IMR-90 (cell line): ENCODE measurements at regions not wholly inside any gene's neighbourhood (a gene's known extent, or its start where the extent isn't known, plus 50 kb on each side); places are given as distances from the start of the nearest gene placed in this dataset.

Source experiments
- ATAC-seq: fragments of 200-7000 bp; cut with Tn5 transposase; 2 replicates; pipeline ENCODE4 v1.9.1; 2020; ENCODE audit warnings: low read depth, mild to moderate bottlenecking, moderate library complexity
- BruUV-seq: library from RNA; stranded (reverse); fragments of 400-500 nt; replicated peaks from 2 replicates; lab custom pipeline; 2021; lab: Mats Ljungman, UMichigan
- CTCF ChIA-PET: fragments of 300-600 bp; formaldehyde crosslinking; extraction: SDS; loops from one replicate; lab custom pipeline; 2021; ENCODE audit warnings: antibody characterized with exemption; lab: Yijun Ruan, JAX
- POLR2A ChIA-PET: fragments of 300-600 bp; sonication (Branson Sonifier 250); formaldehyde crosslinking; loops from one replicate; lab custom pipeline; 2022; ENCODE audit warnings: antibody characterized with exemption; ENCODE audit not compliant: unreplicated experiment; lab: Charles Lee
- DNase-seq: peaks from one replicate; pipeline ENCODE4 v3.0.0; 2013
- H2AFZ ChIP-seq: replicated peaks from 2 replicates; pipeline ENCODE3; 2013; ENCODE audit warnings: low read length, mild to moderate bottlenecking; ENCODE audit not compliant: poor library complexity
- H2AK5ac ChIP-seq: 2 replicates; pipeline ENCODE4 v1.6.1; 2013; ENCODE audit warnings: low read depth, low read length, inconsistent platforms
- H2AK9ac ChIP-seq: replicated peaks from 2 replicates; pipeline ENCODE3; 2013; ENCODE audit warnings: mild to moderate bottlenecking, low read depth, low read length, moderate library complexity; ENCODE audit not compliant: poor library complexity
- H2BK120ac ChIP-seq: 2 replicates; pipeline ENCODE4 v1.6.1; 2013; ENCODE audit warnings: low read depth, low read length, inconsistent platforms
- H2BK15ac ChIP-seq: 3 replicates; pipeline ENCODE4 v1.6.1; 2013; ENCODE audit warnings: low read depth, low read length, inconsistent platforms
- H2BK20ac ChIP-seq: 2 replicates; pipeline ENCODE4 v1.6.1; 2013; ENCODE audit warnings: low read depth, mild to moderate bottlenecking, inconsistent platforms, low read length, moderate library complexity
- H2BK5ac ChIP-seq: 2 replicates; pipeline ENCODE4 v1.6.1; 2013; ENCODE audit warnings: mild to moderate bottlenecking, low read depth, low read length, inconsistent platforms; ENCODE audit not compliant: poor library complexity, severe bottlenecking
- H3K14ac ChIP-seq: replicated peaks from 2 replicates; pipeline ENCODE4 v1.6.1; 2013; ENCODE audit warnings: low read depth, low read length, inconsistent platforms
- H3K18ac ChIP-seq: 2 replicates; pipeline ENCODE4 v1.6.1; 2013; ENCODE audit warnings: low read depth, low read length, control low read depth
- H3K23ac ChIP-seq: 2 replicates; pipeline ENCODE4 v1.6.1; 2013; ENCODE audit warnings: low read depth, low read length, inconsistent platforms
- H3K27ac ChIP-seq: 2 replicates; pipeline ENCODE4 v1.5.1; 2013; ENCODE audit warnings: mild to moderate bottlenecking, control low read depth, low read length; ENCODE audit not compliant: insufficient read depth
- H3K27me3 ChIP-seq: 2 replicates; pipeline ENCODE4 v1.6.1; 2013; ENCODE audit warnings: low read length; ENCODE audit not compliant: control insufficient read depth, insufficient read depth
- H3K36me3 ChIP-seq: 2 replicates; pipeline ENCODE4 v1.6.1; 2013; ENCODE audit warnings: low read length, mixed read lengths; ENCODE audit not compliant: control insufficient read depth, insufficient read depth
- H3K4ac ChIP-seq: 2 replicates; pipeline ENCODE4 v1.6.1; 2013; ENCODE audit warnings: low read depth, low read length, inconsistent platforms
- H3K4me1 ChIP-seq: 2 replicates; pipeline ENCODE4 v1.6.1; 2013; ENCODE audit warnings: low read length, mixed read lengths; ENCODE audit not compliant: control insufficient read depth, insufficient read depth
- H3K4me2 ChIP-seq: 2 replicates; pipeline ENCODE4 v1.6.1; 2013; ENCODE audit warnings: low read depth, mild to moderate bottlenecking, control low read depth, low read length, moderate library complexity
- H3K4me3 ChIP-seq: 2 replicates; pipeline ENCODE4 v1.5.1; 2013; ENCODE audit warnings: low read depth, mild to moderate bottlenecking, control low read depth, low read length, moderate library complexity; ENCODE audit not compliant: insufficient read depth
- H3K56ac ChIP-seq: 2 replicates; pipeline ENCODE4 v1.6.1; 2013; ENCODE audit warnings: low read length, inconsistent platforms; ENCODE audit not compliant: insufficient read depth; ENCODE audit errors: extremely low read depth
- H3K79me1 ChIP-seq, 2 experiments: 2 replicates each; pipeline ENCODE4 v1.6.1; 2013; ENCODE audit warnings: low read length in 2 of 2, inconsistent platforms in 1 of 2, low read depth in 1 of 2
- H3K9ac ChIP-seq: 2 replicates; pipeline ENCODE4 v1.6.1; 2013; ENCODE audit warnings: low read depth, low read length, control low read depth
- H3K9me1 ChIP-seq: 2 replicates; pipeline ENCODE4 v1.6.1; 2013; ENCODE audit warnings: low read length, inconsistent platforms; ENCODE audit not compliant: insufficient read depth
- H3K9me3 ChIP-seq: 2 replicates; pipeline ENCODE4 v1.6.1; 2013; ENCODE audit warnings: low read length; ENCODE audit not compliant: control insufficient read depth, insufficient read depth
- H4K20me1 ChIP-seq: 2 replicates; pipeline ENCODE4 v1.6.1; 2013; ENCODE audit warnings: low read length, inconsistent platforms; ENCODE audit not compliant: insufficient read depth
- H4K5ac ChIP-seq: 2 replicates; pipeline ENCODE4 v1.6.1; 2013; ENCODE audit warnings: mild to moderate bottlenecking, low read depth, low read length, control low read depth
- H4K8ac ChIP-seq, 2 experiments: 2 replicates each; pipeline ENCODE4 v1.6.1; 2013; ENCODE audit warnings: low read depth in 2 of 2, low read length in 2 of 2, control low read depth in 1 of 2, inconsistent platforms in 1 of 2
- H4K91ac ChIP-seq: 2 replicates; pipeline ENCODE4 v1.6.1; 2013; ENCODE audit warnings: low read depth, low read length, inconsistent platforms; ENCODE audit not compliant: insufficient read depth
- BHLHE40 ChIP-seq: fragments of 150-350 bp; IDR thresholded peaks from 2 replicates; pipeline ENCODE4 v1.6.1; 2016; ENCODE audit warnings: mild to moderate bottlenecking, low read depth, low read length
- CEBPB ChIP-seq: IDR thresholded peaks from 2 replicates; pipeline ENCODE4 v1.6.1; 2012; ENCODE audit warnings: low read depth, low read length, improper control_type of control experiment
- CHD1 ChIP-seq: IDR thresholded peaks from 2 replicates; pipeline ENCODE4 v1.6.1; 2012; ENCODE audit warnings: low read depth, low read length, improper control_type of control experiment
- FOS ChIP-seq: fragments of 150-350 bp; IDR thresholded peaks from 2 replicates; pipeline ENCODE4 v1.6.1; 2016; ENCODE audit warnings: low read depth, low read length
- MAFK ChIP-seq: IDR thresholded peaks from 2 replicates; pipeline ENCODE4 v1.6.1; 2012; ENCODE audit warnings: low read depth, low read length, improper control_type of control experiment
- MAZ ChIP-seq: IDR thresholded peaks from 2 replicates; pipeline ENCODE4 v1.6.1; 2012; ENCODE audit warnings: low read depth, mild to moderate bottlenecking, low read length, improper control_type of control experiment, moderate library complexity, borderline replicate concordance
- MXI1 ChIP-seq: IDR thresholded peaks from 2 replicates; pipeline ENCODE4 v1.6.1; 2012; ENCODE audit warnings: low read depth, mild to moderate bottlenecking, low read length, moderate library complexity, borderline replicate concordance
- NFE2L2 ChIP-seq: fragments of 150-350 bp; IDR thresholded peaks from 2 replicates; pipeline ENCODE4 v1.6.1; 2016; ENCODE audit warnings: low read depth, mild to moderate bottlenecking, low read length
- POLR2A ChIP-seq: IDR thresholded peaks from 2 replicates; pipeline ENCODE4 v1.6.1; 2012; ENCODE audit warnings: mild to moderate bottlenecking, low read depth, low read length
- RAD21 ChIP-seq: IDR thresholded peaks from 2 replicates; pipeline ENCODE4 v1.6.1; 2012; ENCODE audit warnings: low read length, improper control_type of control experiment
- RCOR1 ChIP-seq: IDR thresholded peaks from 2 replicates; pipeline ENCODE4 v1.6.1; 2012; ENCODE audit warnings: mild to moderate bottlenecking, low read length, improper control_type of control experiment; ENCODE audit not compliant: insufficient replicate concordance
- RFX5 ChIP-seq: IDR thresholded peaks from 2 replicates; pipeline ENCODE4 v1.8.0; 2012; ENCODE audit warnings: low read depth, mild to moderate bottlenecking, low read length, moderate library complexity
- SMC3 ChIP-seq: fragments of 150-350 bp; IDR thresholded peaks from 2 replicates; pipeline ENCODE4 v1.6.1; 2016; ENCODE audit warnings: low read depth, mild to moderate bottlenecking, antibody characterized with exemption, low read length, moderate library complexity
- WGBS, 2 experiments: methylation state at CpG; one replicate each; pipeline versions ENCODE4 v1.1.5 to v1.1.7; 2013; ENCODE audit warnings: missing lambda C conversion rate in 2 of 2; ENCODE audit not compliant: insufficient read length in 1 of 2; ENCODE audit errors: extremely low coverage in 2 of 2; 5-methylcytosine and 5-hydroxymethylcytosine counted together
- dilution Hi-C: fragments of 300-500 bp; cut with HindIII; formaldehyde crosslinking; loops from one replicate; pipeline ENCODE4 v1.14.3; 2018; ENCODE audit warnings: low sequenced_read_pairs; ENCODE audit not compliant: unreplicated experiment
- in situ Hi-C: fragments of 300-500 bp; cut with MboI; formaldehyde crosslinking; loops from 3 replicates; pipeline ENCODE4 v1.14.3; 2019; ENCODE audit warnings: low sequenced_read_pairs, inconsistent platforms, mixed read lengths
- intact Hi-C: fragments of 100-400 bp; cut with micrococcal nuclease; formaldehyde crosslinking; loops from 2 replicates; pipeline ENCODE4 v1.10.0; 2022
- TF ChIP-seq, protein P1 (sequence below): fragments of 150-350 bp; IDR thresholded peaks from 2 replicates; pipeline ENCODE4 v1.6.1; 2017; ENCODE audit warnings: mild to moderate bottlenecking, antibody characterized with exemption, low read length, low read depth
- TF ChIP-seq, protein P2 (sequence below): conservative IDR thresholded peaks from 2 replicates; pipeline ENCODE4 v1.5.1; 2012; ENCODE audit warnings: mild to moderate bottlenecking, low read depth, low read length, improper control_type of control experiment
- TF ChIP-seq, protein P3 (sequence below): fragments of 150-350 bp; IDR thresholded peaks from 2 replicates; pipeline ENCODE4 v1.6.1; 2016; ENCODE audit warnings: low read depth, mild to moderate bottlenecking, low read length, moderate library complexity, borderline replicate concordance

DNA sequence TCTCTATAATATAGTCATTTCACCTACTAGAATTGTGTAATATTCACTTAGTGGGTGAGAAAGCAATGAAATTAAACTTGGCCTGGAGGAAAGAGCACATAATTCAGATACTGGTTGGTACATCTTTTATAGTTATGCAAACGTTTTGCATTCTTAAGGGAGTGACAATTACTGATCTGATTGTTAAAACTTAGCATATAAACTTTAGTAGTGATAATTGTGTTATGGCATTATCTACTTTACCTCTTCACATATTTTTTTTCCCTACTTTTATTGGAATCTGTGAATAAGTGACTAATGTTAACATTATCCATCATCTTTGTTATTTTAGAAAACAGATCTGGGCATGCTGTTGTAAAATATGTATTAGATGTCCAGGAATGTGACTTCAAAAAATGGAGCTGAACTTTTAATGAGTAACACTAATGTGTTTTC is 217.4 kb upstream of the GIMD1 start:
- intact Hi-C loops (no loop called here), in situ Hi-C loops (no loop called here), dilution Hi-C loops (no loop called here)
- no peaks in the 10 kb centered on the region for H3K9me1 ChIP-seq
- no peaks in the 10 kb centered on the region for H3K27me3 ChIP-seq
- no peak overlapping the region for H4K5ac ChIP-seq
- no peaks in the 10 kb centered on the region for H3K9me3 ChIP-seq
- no peaks in the 10 kb centered on the region for H4K20me1 ChIP-seq
- no peak overlapping the region for H2BK5ac ChIP-seq
- H3K4me3 ChIP-seq: no peak overlapping the region
- no peak overlapping the region for H3K4me2 ChIP-seq
- no peak overlapping the region for H3K18ac ChIP-seq
- H2AK5ac ChIP-seq: no peak overlapping the region
- no peak overlapping the region for H4K91ac ChIP-seq
- no peak overlapping the region for H3K23ac ChIP-seq
- TF ChIP-seq, protein P1, sequence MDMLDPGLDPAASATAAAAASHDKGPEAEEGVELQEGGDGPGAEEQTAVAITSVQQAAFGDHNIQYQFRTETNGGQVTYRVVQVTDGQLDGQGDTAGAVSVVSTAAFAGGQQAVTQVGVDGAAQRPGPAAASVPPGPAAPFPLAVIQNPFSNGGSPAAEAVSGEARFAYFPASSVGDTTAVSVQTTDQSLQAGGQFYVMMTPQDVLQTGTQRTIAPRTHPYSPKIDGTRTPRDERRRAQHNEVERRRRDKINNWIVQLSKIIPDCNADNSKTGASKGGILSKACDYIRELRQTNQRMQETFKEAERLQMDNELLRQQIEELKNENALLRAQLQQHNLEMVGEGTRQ: no peak
- no peak for TF ChIP-seq RCOR1
- no peak for TF ChIP-seq NFE2L2
- TF ChIP-seq, protein P2, sequence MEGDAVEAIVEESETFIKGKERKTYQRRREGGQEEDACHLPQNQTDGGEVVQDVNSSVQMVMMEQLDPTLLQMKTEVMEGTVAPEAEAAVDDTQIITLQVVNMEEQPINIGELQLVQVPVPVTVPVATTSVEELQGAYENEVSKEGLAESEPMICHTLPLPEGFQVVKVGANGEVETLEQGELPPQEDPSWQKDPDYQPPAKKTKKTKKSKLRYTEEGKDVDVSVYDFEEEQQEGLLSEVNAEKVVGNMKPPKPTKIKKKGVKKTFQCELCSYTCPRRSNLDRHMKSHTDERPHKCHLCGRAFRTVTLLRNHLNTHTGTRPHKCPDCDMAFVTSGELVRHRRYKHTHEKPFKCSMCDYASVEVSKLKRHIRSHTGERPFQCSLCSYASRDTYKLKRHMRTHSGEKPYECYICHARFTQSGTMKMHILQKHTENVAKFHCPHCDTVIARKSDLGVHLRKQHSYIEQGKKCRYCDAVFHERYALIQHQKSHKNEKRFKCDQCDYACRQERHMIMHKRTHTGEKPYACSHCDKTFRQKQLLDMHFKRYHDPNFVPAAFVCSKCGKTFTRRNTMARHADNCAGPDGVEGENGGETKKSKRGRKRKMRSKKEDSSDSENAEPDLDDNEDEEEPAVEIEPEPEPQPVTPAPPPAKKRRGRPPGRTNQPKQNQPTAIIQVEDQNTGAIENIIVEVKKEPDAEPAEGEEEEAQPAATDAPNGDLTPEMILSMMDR: no peak
- no peak for TF ChIP-seq MXI1
- TF ChIP-seq CEBPB: no peak
- no peak for TF ChIP-seq CHD1
- TF ChIP-seq BHLHE40: no peak
- TF ChIP-seq FOS: no peak
- no peak for TF ChIP-seq MAZ
- TF ChIP-seq, protein P3, sequence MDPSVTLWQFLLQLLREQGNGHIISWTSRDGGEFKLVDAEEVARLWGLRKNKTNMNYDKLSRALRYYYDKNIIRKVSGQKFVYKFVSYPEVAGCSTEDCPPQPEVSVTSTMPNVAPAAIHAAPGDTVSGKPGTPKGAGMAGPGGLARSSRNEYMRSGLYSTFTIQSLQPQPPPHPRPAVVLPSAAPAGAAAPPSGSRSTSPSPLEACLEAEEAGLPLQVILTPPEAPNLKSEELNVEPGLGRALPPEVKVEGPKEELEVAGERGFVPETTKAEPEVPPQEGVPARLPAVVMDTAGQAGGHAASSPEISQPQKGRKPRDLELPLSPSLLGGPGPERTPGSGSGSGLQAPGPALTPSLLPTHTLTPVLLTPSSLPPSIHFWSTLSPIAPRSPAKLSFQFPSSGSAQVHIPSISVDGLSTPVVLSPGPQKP: no peak
- no peak for TF ChIP-seq RFX5
- TF ChIP-seq POLR2A: no peak
- TF ChIP-seq MAFK: no peak
- no peak for TF ChIP-seq RAD21
- no peak for TF ChIP-seq SMC3
- no peak for ATAC-seq
- H2AK9ac ChIP-seq: no peak overlapping the region
- H3K4me1 ChIP-seq: peaks cover 1% of the 10 kb centered on the region; the same call in 1 of the 2 replicates
- WGBS, 2 experiments: no CpG with 5 or more reads among the region's 1 CpG
- POLR2A ChIA-PET: no interaction called here
- BruUV-seq: no TSS peak
- H3K9ac ChIP-seq: no peak overlapping the region
- H4K8ac ChIP-seq: no peak overlapping the region
- no peak overlapping the region for H3K27ac ChIP-seq
- no peak overlapping the region for H2BK120ac ChIP-seq
- H3K4ac ChIP-seq: no peak overlapping the region
- H2AFZ ChIP-seq: no peak overlapping the region
- H3K14ac ChIP-seq: no peak overlapping the region
- H2BK15ac ChIP-seq: no peak overlapping the region
- no peak overlapping the region for H3K56ac ChIP-seq
- no peak overlapping the region for H2BK20ac ChIP-seq
- DNase-seq: no peak
- H3K36me3 ChIP-seq: no peaks in the 10 kb centered on the region
- CTCF ChIA-PET: no interaction called here
- H3K79me1 ChIP-seq: no peaks in the 10 kb centered on the region
